ENCODE measurements at regions not wholly inside any gene's neighbourhood (a gene's known extent, or its start where the extent isn't known, plus 50 kb on each side); places are given as distances from the start of the nearest gene placed in this dataset.

GRCh38 chr17:73727941-73728340 lies 83.7 kb upstream of the SDK2 start:
- no peaks in the 10 kb centered on the region for H4K20me1 ChIP-seq (replicated peaks; ENCODE audit: control insufficient read depth, insufficient read depth, low read length)
- intact Hi-C loops (cut with micrococcal nuclease) (no loop called here), in situ Hi-C loops (cut with MboI) (no loop called here)
- TF ChIP-seq EP400 (IDR thresholded peaks at IDR 0.05) (no peak), ZNF134 (CRISPR knock-in tag; conservative IDR thresholded peaks at IDR 0.05) (0 out of 2 replicates have a peak, but pooled peaks have one; percentile 32)
- POLR2A ChIA-PET, result no interaction called here
- ATAC-seq, result no peak
- CTCF ChIA-PET (ENCODE audit: low intra/inter-chr PET ratio), result interaction anchor here (0.6 kb wide), 1 partner anchor 108 kb away, joined by 3 read pairs; no protein-coding TSS in a partner anchor
- H3K36me3 ChIP-seq (ENCODE audit: control insufficient read depth, insufficient read depth, low read length), result no peaks in the 10 kb centered on the region
- WGBS (ENCODE audit: insufficient coverage, low coverage, missing lambda C conversion rate), result 0% methylated on average over 8 of the region's 8 CpGs
- H3K4me2 ChIP-seq (ENCODE audit: insufficient read depth, low read length), result no peak overlapping the region
- no peaks in the 10 kb centered on the region for H3K9me3 ChIP-seq (replicated peaks; ENCODE audit: control insufficient read depth, insufficient read depth, low read depth, low read length)
- no peaks in the 10 kb centered on the region for H3K4me1 ChIP-seq (replicated peaks in 1 of 2; ENCODE audit: control insufficient read depth in 2 of 2, insufficient read depth in 2 of 2, low read length in 2 of 2)
- H3K9ac ChIP-seq (ENCODE audit: insufficient read depth in 1 of 2, low read depth in 2 of 2, low read length in 2 of 2), result no peak overlapping the region
- peaks cover 0 to 10% of the 10 kb centered on the region in 2 experiments; a peak in 1 of 5 replicates for H3K27me3 ChIP-seq (ENCODE audit: control insufficient read depth in 2 of 2, insufficient read depth in 2 of 2, low read length in 2 of 2)
- FAIRE-seq, result no peak
- H3K9me1 ChIP-seq (ENCODE audit: control insufficient read depth, insufficient read depth, low read length), result no peaks in the 10 kb centered on the region
- no peaks in the 10 kb centered on the region for H3K79me2 ChIP-seq (ENCODE audit: control insufficient read depth, insufficient read depth, low read length)
- H2AFZ ChIP-seq (ENCODE audit: low read depth, low read length), result no peak overlapping the region
- no peak overlapping the region for H3K27ac ChIP-seq (ENCODE audit: extremely low read depth, low read depth, low read length)
- DNase-seq (ENCODE audit: extremely low read depth in 1 of 4, low spot score in 3 of 4), result no peak
- no TSS peak for BruUV-seq (replicated peaks)
- no peak overlapping the region for H3K4me3 ChIP-seq

GRCh38 chr17:73729101-73729500 lies 84.9 kb upstream of the SDK2 start:
- POLR2A ChIA-PET, result interaction anchor here (0.5 kb wide), 1 partner anchor 324 kb away, joined by 3 read pairs; no protein-coding TSS in a partner anchor
- H3K27ac ChIP-seq (ENCODE audit: extremely low read depth, low read depth, low read length), result no peak overlapping the region

More at GRCh38 chr17:73729101-73729500, 84.9 kb upstream of the SDK2 start:
- no peak overlapping the region for H3K4me2 ChIP-seq (ENCODE audit: insufficient read depth, low read length)
- TF ChIP-seq TARDBP (IDR thresholded peaks at IDR 0.05) (no peak), CLOCK (CRISPR knock-in tag; IDR thresholded peaks at IDR 0.05; ENCODE audit: borderline replicate concordance) (no peak), SREBF1 (IDR thresholded peaks at IDR 0.05; ENCODE audit: borderline replicate concordance, low read depth, low read length) (no peak), E2F4 (CRISPR knock-in tag; IDR thresholded peaks at IDR 0.05; ENCODE audit: low read depth) (no peak), ZNF644 (tag; IDR thresholded peaks at IDR 0.05; ENCODE audit: low read depth) (no peak), FOXA3 (CRISPR knock-in tag; conservative IDR thresholded peaks at IDR 0.05 in 1 of 2, IDR thresholded peaks at IDR 0.05 in 1 of 2) (no peak), HDAC1 (IDR thresholded peaks at IDR 0.05) (no peak), TRIM24 (IDR thresholded peaks at IDR 0.05) (no peak), PTTG1 (tag; IDR thresholded peaks at IDR 0.05; ENCODE audit: low read depth) (no peak), ZC3H4 (CRISPR knock-in tag; IDR thresholded peaks at IDR 0.05; ENCODE audit: borderline replicate concordance) (no peak)
- no peaks in the 10 kb centered on the region for H3K9me1 ChIP-seq (ENCODE audit: control insufficient read depth, insufficient read depth, low read length)
- no TSS peak for BruUV-seq (replicated peaks)
- FAIRE-seq (no peak), DNase-seq (ENCODE audit: extremely low read depth in 1 of 4, low spot score in 3 of 4) (no peak), ATAC-seq (no peak)
- in situ Hi-C loops (cut with MboI) (no loop called here), intact Hi-C loops (cut with micrococcal nuclease) (no loop called here)
- CTCF ChIA-PET (ENCODE audit: low intra/inter-chr PET ratio), result no interaction called here
- H3K27me3 ChIP-seq (ENCODE audit: control insufficient read depth in 2 of 2, insufficient read depth in 2 of 2, low read length in 2 of 2), result peaks cover 0 to 10% of the 10 kb centered on the region in 2 experiments; a peak in 1 of 5 replicates
- no peaks in the 10 kb centered on the region for H4K20me1 ChIP-seq (replicated peaks; ENCODE audit: control insufficient read depth, insufficient read depth, low read length)
- H3K4me1 ChIP-seq (replicated peaks in 1 of 2; ENCODE audit: control insufficient read depth in 2 of 2, insufficient read depth in 2 of 2, low read length in 2 of 2), result no peaks in the 10 kb centered on the region
- no peaks in the 10 kb centered on the region for H3K36me3 ChIP-seq (ENCODE audit: control insufficient read depth, insufficient read depth, low read length)
- H3K9ac ChIP-seq (ENCODE audit: insufficient read depth in 1 of 2, low read depth in 2 of 2, low read length in 2 of 2), result no peak overlapping the region
- H3K79me2 ChIP-seq (ENCODE audit: control insufficient read depth, insufficient read depth, low read length), result no peaks in the 10 kb centered on the region
- H2AFZ ChIP-seq (ENCODE audit: low read depth, low read length), result no peak overlapping the region
- 0% methylated on average over 6 of the region's 6 CpGs for WGBS (ENCODE audit: insufficient coverage, low coverage, missing lambda C conversion rate)
- H3K9me3 ChIP-seq (replicated peaks; ENCODE audit: control insufficient read depth, insufficient read depth, low read depth, low read length), result no peaks in the 10 kb centered on the region
- no peak overlapping the region for H3K4me3 ChIP-seq
